IPS-18c (cell line): ENCODE measurements at regions not wholly inside any gene's neighbourhood (a gene's known extent, or its start where the extent isn't known, plus 50 kb on each side); places are given as distances from the start of the nearest gene placed in this dataset.
"Not testable (repeated sequence)": the region's sequence is repeated elsewhere in the genome, so short reads cannot be mapped to it uniquely, and the experiment has no call there.

ENCODE experiments used
- H3K4me3 ChIP-seq: 2 replicates; pipeline ENCODE4 v1.7.0; 2013; ENCODE audit warnings: low read depth, mild to moderate bottlenecking, low read length, moderate library complexity; ENCODE audit not compliant: insufficient read depth
- H3K9me3 ChIP-seq: one replicate; pipeline ENCODE4 v1.6.1; 2013; ENCODE audit warnings: mild to moderate bottlenecking, low read length, moderate library complexity; ENCODE audit not compliant: control insufficient read depth, insufficient read depth

- H3K4me3 ChIP-seq = no peak overlapping the region
These were observed 441.7 kb upstream of the SMIM21 start for GRCh38 chr18:75869162-75869561.

GRCh38 chr18:75868031-75868430 lies 440.5 kb upstream of the SMIM21 start:
- Histone ChIP-seq H3K4me3 (no peak overlapping the region), H3K9me3 (no peaks in the 10 kb centered on the region)

More at GRCh38 chr18:75869162-75869561, 441.7 kb upstream of the SMIM21 start:
- no peaks in the 10 kb centered on the region for H3K9me3 ChIP-seq

- Histone ChIP-seq H3K4me3 (no peak overlapping the region), H3K9me3 (no peaks in the 10 kb centered on the region)
These were observed 438.1 kb upstream of the SMIM21 start for GRCh38 chr18:75865639-75866038.

- no peak overlapping the region for H3K4me3 ChIP-seq
- H3K9me3 ChIP-seq = no peaks in the 10 kb centered on the region
These were observed 437.3 kb upstream of the SMIM21 start for GRCh38 chr18:75864816-75865215.

GRCh38 chr18:75863696-75864095 lies 436.2 kb upstream of the SMIM21 start:
- no peaks in the 10 kb centered on the region for H3K9me3 ChIP-seq
- H3K4me3 ChIP-seq = no peak overlapping the region

- H3K9me3 ChIP-seq = no peaks in the 10 kb centered on the region
- no peak overlapping the region for H3K4me3 ChIP-seq
These were observed 435.0 kb upstream of the SMIM21 start for GRCh38 chr18:75862458-75862857.

DNA sequence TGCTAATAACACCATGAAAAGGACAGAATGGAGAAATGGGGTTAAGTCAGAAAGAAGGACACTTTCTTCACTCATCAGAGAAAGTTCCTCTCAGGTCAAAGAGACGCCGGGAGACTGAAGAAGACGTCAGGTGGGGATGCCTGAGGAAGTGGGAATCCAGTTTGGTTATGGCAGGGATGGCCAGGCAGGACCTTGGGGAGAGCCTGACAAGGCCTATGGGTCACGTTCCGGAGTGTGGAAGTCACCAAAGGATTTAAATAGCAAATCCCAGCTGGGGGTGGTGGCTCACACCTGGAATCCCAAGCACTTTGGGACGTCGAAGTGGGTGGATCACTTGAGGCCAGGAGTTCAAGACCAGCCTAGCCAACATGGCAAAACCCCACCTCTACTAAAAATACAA lies 432.7 kb upstream of the SMIM21 start:
- no peak overlapping the region for H3K4me3 ChIP-seq
- H3K9me3 ChIP-seq = no peaks in the 10 kb centered on the region

DNA sequence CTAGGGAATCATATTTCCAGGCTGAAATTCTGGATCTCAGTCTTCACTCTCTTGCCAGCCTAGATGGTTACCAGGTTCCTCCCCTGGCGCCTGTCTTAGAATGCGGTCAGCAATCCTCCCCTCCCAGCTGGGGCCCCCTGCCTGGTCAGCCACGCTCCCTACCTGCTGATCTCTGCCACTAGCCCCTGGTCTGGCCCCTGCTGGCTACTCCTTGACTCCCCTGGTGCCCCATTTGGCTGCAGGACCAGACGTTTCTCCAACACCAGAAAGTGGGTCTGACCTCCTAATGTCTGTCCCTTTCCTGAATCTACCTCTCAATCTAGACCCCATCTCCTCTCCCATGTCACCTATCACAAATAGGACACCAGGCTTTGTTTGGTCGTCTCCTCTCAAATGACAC lies 432.0 kb upstream of the SMIM21 start:
- no peaks in the 10 kb centered on the region for H3K9me3 ChIP-seq
- H3K4me3 ChIP-seq = no peak overlapping the region

DNA sequence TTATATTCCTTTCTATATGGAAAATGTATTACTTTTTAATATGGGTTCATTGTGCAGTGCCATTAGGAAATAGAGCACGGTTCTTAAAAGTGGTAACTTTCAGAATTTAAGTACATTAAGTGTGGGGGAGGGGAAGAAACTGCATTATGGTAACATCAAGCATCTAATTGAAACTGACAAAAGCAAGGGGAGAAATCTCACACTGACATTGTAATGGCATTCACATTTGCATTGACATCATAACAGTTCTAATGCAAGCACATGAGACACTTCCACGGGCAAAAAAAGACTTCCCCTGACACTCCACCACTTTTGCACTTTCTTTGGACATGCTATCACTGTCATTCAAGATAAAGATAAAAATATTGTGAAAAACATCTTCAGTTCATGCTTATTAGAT lies 431.3 kb upstream of the SMIM21 start:
- no peaks in the 10 kb centered on the region for H3K9me3 ChIP-seq
- H3K4me3 ChIP-seq = no peak overlapping the region

GRCh38 chr18:75857558-75857957 lies 430.1 kb upstream of the SMIM21 start:
- no peak overlapping the region for H3K4me3 ChIP-seq
- H3K9me3 ChIP-seq = no peaks in the 10 kb centered on the region

- Histone ChIP-seq H3K4me3 (no peak overlapping the region), H3K9me3 (no peaks in the 10 kb centered on the region)
These were observed 427.3 kb upstream of the SMIM21 start for GRCh38 chr18:75854808-75855207.

DNA sequence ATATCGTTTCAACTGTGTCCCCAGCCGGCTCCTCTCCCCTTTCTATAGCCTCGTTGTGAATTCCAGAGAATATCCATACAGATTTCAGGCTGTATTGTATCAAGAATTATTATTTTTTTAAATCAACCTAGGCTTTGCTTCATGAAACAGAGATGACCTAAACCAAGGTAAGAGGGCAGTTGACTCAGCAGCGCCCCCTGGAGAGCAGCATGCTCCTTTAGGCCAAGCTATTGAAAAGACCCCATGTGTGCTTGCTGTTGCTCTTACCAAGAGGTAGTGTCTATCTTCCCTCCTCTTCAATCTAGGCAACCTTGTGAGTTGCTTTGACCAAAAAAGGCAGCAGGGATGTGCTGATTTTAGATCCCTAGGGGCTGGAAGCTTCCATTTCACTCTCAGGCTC lies 426.7 kb upstream of the SMIM21 start:
- Histone ChIP-seq H3K9me3 (no peaks in the 10 kb centered on the region), H3K4me3 (no peak overlapping the region)

GRCh38 chr18:75846321-75846720 lies 418.8 kb upstream of the SMIM21 start:
- H3K9me3 ChIP-seq = no peaks in the 10 kb centered on the region
- no peak overlapping the region for H3K4me3 ChIP-seq

- no peaks in the 10 kb centered on the region for H3K9me3 ChIP-seq
- no peak overlapping the region for H3K4me3 ChIP-seq
These were observed 417.9 kb upstream of the SMIM21 start for GRCh38 chr18:75845413-75845812.

DNA sequence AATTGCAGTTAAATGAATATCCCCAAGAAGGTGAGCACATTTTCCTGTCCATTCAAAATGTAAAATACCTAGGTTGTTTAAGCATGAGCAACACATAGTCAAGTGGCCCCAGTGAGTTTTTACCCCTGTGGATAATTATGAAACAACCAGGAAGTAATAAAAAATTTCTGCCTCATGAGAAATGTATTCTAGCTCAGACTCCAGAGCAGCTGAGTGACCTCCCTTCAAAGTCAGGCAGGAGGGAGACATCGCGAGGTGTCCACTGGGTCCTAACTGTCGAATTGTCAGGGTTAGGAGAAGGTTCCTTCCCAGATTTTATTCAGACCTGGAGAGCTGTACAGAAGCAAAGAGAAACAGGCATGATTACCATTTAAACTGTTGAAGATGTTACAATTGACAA lies 416.6 kb upstream of the SMIM21 start:
- no peak overlapping the region for H3K4me3 ChIP-seq
- no peaks in the 10 kb centered on the region for H3K9me3 ChIP-seq

DNA sequence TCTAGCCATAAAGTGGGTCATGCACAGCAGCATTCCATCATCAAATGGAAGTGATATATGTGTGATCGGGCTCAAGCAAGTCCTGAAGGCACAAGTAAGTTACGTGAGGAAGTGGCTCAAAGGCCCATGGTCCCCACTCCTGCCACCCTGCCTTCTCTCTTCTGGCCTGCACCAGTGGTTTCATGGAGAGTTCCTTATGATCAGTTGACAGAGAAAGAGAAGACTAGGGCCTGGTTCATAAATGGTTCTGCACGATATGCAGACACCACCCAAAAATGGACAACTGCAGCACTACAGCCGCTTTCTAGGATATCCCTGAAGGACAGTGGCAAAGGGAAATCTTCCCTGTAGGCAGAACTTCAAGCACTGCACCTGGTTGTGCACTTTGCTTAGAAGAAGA lies 412.6 kb upstream of the SMIM21 start:
- no peaks in the 10 kb centered on the region for H3K9me3 ChIP-seq
- no peak overlapping the region for H3K4me3 ChIP-seq

DNA sequence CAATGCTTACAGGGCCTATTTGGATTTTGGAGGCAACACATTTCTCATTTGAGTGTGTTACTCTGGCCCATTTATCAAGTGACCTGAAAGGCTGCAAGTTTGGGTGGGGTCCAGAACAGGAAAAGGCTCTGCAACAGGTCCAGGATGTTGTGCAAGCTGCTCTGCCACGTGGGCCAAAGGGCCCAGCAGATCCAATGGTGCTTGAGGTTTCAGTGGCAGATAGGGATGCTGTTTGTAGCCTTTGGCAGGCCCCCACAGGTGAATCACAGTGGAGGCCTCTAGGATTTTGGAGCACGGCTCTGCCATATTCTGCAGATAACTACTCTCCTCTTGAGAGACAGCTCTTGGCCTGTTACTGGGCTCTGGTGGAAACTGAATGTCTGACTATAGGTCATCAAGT lies 412.2 kb upstream of the SMIM21 start:
- H3K9me3 ChIP-seq, H3K4me3 ChIP-seq: not testable (repeated sequence)

DNA sequence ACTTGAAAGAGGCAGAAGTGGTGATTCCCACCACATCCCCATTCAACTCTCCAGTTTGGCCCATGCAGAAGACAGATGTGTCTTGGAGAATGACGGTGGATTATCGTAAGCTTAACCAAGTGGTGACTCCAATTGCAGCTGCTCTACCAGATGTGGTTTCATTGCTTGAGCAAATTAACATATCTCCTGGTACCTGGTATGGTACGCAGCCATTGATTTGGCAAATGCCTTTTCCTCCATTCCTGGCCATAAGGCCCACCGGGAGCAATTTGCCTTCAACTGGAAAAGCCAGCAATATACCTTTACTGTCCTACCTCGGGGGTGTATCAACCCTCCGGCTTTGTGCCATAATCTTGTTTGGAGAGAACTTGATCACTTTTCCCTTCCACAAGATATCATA lies 411.5 kb upstream of the SMIM21 start:
- no peak overlapping the region for H3K4me3 ChIP-seq

GRCh38 chr18:75837316-75837715 lies 409.8 kb upstream of the SMIM21 start:
- Histone ChIP-seq H3K9me3 (no peaks in the 10 kb centered on the region), H3K4me3 (no peak overlapping the region)

More for the DNA sequence above, 411.5 kb upstream of the SMIM21 start:
- H3K9me3 ChIP-seq = no peaks in the 10 kb centered on the region

DNA sequence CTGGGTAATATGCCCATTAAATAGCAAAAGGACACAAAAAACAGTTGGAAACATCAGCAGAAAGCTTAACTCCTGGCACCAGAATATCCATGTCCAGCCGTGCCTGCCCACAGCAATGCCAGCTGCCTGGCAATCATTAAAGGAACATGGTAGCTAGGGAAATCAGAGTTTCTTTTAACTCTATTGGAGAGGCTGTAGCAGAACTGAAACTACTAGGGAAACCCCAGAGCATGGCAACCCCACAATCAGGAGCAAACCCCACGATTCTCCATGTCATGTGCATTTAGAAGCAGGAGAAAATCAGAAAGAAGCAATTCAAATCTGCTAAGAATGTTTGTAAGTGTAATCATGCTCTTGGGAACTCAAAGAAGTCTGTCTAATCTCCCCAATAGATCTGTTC lies 409.0 kb upstream of the SMIM21 start:
- Histone ChIP-seq H3K9me3 (no peaks in the 10 kb centered on the region), H3K4me3 (no peak overlapping the region)
